Hematopoietic multipotent progenitor cell treated with erythropoietin and hydrocortisone succinate and interleukin-3 and kit ligand, for 4 days (in vitro differentiated cells): ENCODE measurements at regions not wholly inside any gene's neighbourhood (a gene's known extent, or its start where the extent isn't known, plus 50 kb on each side); places are given as distances from the start of the nearest gene placed in this dataset.
"Not testable (repeated sequence)": the region's sequence is repeated elsewhere in the genome, so short reads cannot be mapped to it uniquely, and the experiment has no call there.

Experiments used
- DNase-seq: peaks from one replicate; pipeline ENCODE4 v3.0.0-alpha.2; 2015

GRCh38 chr3:22714749-22715148 is 488.4 kb upstream of the UBE2E2 start:
- DNase-seq, result no peak

DNA sequence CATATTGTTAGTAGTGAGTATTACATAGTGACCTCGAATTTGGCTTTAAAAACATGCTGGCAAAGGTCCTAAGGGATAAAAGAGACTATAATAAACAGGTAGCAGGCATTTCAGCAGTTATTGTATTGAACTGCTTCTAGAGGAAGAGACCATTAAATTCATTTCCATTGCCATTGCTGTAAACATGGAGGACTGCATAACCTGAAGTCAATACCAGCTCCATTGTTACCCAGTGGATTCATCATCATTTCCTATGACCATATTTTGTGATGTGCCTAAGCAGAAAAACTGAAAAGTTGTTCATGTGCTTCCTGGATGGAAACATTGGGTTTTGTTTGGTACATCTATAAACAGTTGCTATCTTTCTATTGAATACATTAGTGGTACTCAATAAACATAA is 482.5 kb upstream of the UBE2E2 start:
- no peak for DNase-seq

GRCh38 chr3:22724420-22724819 is 478.7 kb upstream of the UBE2E2 start:
- no peak for DNase-seq

DNA sequence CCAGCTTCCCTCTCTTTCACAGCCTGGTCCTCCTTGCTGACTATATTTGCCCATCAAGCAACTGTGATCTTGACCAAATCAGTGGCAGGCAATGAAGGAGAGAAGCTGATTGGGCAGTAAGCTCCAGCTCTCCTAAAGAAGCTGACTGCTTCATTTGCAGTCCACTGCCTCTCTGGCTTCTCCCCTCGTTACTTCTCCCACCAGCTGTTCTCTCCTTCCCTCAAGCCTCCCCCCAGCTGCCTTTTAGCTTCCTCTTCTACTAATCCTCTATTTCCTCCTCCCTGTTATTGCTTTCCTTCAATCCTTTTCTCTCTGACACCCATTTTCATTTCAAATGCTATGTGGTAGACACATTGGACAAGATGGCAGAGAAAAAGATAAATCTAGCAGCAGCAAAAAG is 474.7 kb upstream of the UBE2E2 start:
- no peak for DNase-seq

- DNase-seq, result no peak
Measured at GRCh38 chr3:22729212-22729611, 473.9 kb upstream of the UBE2E2 start.

GRCh38 chr3:22729981-22730380 is 473.1 kb upstream of the UBE2E2 start:
- DNase-seq, result peak; percentile 49

GRCh38 chr3:22730701-22731100 is 472.4 kb upstream of the UBE2E2 start:
- DNase-seq, result no peak

GRCh38 chr3:22731901-22732300 is 471.2 kb upstream of the UBE2E2 start:
- DNase-seq, result no peak

DNA sequence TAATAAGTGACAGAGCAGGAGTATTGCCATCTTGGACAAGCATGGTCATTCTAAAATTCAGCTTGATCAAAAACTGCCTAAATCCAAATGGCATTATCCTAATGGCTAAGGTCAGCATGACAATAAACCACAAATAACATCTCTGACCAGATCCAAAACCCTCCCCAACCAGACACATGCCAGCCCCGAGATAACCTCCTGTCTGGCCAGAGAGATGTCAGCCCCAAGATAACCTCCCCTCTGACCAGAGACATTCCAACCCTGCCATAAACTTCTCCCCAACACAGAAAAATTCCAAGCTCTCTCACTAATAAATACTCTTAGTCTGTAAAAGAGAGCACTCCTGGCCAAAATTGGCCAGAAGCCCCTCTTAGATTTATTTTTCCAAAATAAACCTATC is 470.5 kb upstream of the UBE2E2 start:
- no peak for DNase-seq

GRCh38 chr3:22734207-22734606 is 468.9 kb upstream of the UBE2E2 start:
- peak; percentile 49 for DNase-seq

DNA sequence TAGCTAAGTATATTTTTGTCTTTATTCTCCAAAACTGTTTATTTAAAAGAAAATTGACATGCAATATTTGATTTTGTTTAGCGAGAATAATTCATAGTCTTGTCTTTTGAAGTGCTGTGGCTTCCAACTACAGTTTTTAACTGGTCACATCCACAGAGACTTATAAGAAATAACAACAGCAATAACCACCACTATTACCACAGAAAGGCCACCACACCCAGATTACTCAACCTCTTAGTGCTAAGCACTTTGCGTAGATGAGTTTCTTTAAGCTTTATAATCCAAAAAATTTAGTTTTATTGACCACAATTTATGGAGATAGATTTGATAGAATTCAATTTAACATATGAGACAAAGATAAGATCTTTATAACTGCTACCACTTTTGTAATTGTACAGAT is 468.4 kb upstream of the UBE2E2 start:
- peak; percentile 67 for DNase-seq

- no peak for DNase-seq
Measured at GRCh38 chr3:22735373-22735772, 467.8 kb upstream of the UBE2E2 start.

DNA sequence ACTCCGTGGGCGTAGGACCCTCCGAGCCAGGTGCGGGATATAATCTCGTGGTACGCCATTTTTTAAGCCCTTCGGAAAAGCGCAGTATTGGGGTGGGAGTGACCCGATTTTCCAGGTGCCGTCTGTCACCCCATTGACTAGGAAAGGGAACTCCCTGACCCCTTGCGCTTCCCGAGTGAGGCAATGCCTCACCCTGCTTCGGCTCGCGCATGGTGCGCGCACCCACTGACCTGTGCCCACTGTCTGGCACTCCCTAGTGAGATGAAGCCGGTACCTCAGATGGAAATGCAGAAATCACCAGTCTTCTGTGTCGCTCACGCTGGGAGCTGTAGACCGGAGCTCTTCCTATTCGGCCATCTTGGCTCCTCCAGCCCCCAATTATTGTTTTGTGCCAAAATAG is 459.7 kb upstream of the UBE2E2 start:
- DNase-seq, result not testable (repeated sequence)

- no peak for DNase-seq
Measured at GRCh38 chr3:22745321-22745720, 457.8 kb upstream of the UBE2E2 start.

DNA sequence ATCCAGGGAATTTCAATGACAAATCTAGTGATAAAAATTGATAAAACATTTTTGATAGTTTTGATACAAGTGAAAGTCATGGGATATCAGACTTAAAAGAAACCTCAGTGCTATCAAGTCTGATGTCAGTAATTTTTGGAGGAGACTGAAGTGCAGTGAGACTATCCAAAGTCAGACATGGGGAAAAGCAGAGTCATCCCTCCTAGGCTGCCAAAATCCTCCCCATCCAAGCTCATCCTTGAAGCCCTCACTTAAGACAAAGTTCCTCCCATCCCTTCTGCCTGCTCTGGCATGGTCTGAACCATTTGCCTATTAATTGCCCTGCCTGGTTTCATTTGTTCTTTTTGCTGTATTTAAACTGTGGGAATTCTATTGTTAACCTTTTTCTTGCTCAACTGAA is 456.9 kb upstream of the UBE2E2 start:
- DNase-seq, result no peak

- peak; percentile 12 for DNase-seq
Measured at GRCh38 chr3:22748453-22749045, 454.6 kb upstream of the UBE2E2 start.

DNA sequence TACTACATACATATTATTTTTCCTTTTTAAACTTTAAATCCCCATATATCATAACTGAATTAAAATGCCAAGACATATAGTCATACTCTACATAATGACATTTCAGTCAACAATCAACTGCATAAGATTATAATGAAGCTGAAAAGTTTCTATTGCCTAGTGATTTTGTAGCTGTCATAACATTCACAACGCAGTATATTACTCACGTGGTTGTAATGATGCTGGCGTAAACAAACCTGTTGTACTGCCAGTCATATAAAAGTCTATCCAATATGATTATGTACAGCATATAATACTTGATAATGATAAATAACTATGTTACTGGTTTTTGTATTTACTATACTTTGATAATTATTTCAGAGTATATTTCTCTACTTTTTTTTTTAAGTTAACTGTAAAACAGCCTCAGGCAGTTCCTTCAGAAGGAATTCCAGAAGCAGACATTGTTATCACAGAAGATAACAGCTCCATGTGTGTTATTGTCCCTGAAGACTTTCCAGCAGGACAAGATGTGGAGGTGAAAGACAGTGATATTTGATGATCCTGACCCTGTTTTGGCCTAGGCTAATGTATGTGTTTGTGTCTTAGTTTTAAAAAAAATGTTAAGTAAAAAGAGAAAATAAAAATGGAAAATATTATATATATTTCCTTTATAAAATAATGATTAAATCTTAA is 443.4 kb upstream of the UBE2E2 start:
- DNase-seq, result no peak

- DNase-seq, result no peak
Measured at GRCh38 chr3:22765679-22766078, 437.4 kb upstream of the UBE2E2 start.

DNA sequence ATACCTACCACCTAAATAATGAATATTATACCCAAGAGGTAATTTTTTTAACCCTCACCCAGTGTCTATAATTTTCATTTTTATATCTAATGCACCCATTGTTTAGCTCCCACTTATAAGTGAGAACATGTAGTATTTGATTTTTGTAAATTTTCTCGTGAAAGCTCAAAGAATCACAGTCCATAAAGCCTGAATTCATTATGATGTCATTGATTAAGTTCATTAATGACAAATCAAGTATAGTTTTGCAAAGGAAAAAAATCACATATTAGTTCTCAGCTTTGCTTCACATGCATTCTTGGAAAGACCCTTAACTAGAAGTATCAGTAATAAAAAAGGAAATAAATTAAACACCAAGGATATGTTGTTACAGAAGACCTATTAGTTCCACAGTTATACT is 425.3 kb upstream of the UBE2E2 start:
- no peak for DNase-seq

GRCh38 chr3:22779737-22780136 is 423.4 kb upstream of the UBE2E2 start:
- peak; percentile 7 for DNase-seq

DNA sequence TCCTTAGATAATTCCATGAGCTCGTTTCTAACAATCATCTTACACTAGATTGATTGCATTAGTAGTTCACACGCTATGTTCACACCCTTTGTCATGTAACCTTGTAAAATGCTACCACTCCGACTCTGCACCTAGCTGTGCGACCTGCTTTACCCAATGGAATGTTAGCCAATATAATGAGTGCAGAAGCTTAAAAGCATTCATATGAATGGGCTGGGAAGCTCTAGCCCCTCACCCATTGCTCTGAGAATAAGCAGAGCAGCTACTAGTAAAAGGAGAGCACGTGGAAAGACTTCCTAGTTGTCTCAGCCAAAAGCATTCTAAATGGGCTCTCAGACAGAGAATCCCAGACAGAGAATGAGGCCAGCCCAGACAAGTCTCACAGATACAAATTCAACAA is 410.6 kb upstream of the UBE2E2 start:
- DNase-seq, result no peak

GRCh38 chr3:22795917-22796316 is 407.2 kb upstream of the UBE2E2 start:
- DNase-seq, result peak; percentile 3

GRCh38 chr3:22798461-22798860 is 404.7 kb upstream of the UBE2E2 start:
- DNase-seq, result no peak

DNA sequence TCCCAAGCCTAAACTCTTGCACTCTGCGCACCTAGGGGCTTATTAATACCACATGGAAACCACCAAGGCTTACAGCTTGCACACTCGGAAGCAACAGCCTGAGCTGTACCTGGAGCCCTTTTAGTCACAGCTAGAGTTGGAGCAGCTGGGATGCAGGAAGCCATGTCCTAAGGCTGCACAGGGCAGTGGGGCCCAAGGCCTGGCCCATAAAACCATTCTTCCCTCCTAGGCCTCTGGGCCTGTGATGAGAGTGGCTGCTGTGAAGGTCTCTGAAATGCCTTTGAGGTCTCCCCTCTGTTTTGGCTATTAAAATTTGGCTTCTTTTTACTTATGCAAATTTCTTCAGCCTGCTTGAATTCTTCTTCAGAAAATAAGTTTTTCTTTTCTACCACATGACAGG is 383.9 kb upstream of the UBE2E2 start:
- no peak for DNase-seq

DNA sequence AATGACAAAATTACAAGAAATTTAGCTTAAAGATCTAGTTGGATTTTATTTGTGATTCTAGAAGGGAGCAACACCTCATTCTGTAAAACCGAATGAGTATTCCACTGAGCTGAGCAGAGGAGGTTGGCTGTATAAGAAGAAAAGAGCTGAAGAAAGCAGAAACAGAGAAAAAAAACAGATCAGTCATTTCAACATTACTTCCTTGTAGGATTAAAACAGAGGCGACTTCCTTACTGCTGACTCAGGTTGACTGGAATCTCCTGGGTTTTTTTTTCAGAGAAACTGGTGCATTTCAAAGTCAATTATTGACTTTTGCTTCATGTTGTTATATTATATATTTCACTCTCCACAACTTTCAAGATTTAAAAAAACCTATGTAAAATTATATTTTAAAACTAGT is 368.1 kb upstream of the UBE2E2 start:
- DNase-seq, result peak; percentile 20
